GM19043 (cell line): ENCODE measurements at regions not wholly inside any gene's neighbourhood (a gene's known extent, or its start where the extent isn't known, plus 50 kb on each side); places are given as distances from the start of the nearest gene placed in this dataset.
"Not testable (repeated sequence)": the region's sequence is repeated elsewhere in the genome, so short reads cannot be mapped to it uniquely, and the experiment has no call there.

Experiments
- ATAC-seq: cut with Tn5 transposase; IDR thresholded peaks from one replicate; pipeline ENCODE4 v1.9.1; 2021; ENCODE audit warnings: low read depth; ENCODE audit not compliant: unreplicated experiment

GRCh38 chr6:133099573-133099972 lies 141.6 kb upstream of the EYA4 start:
- ATAC-seq, result no peak

GRCh38 chr6:133100865-133101264 lies 140.3 kb upstream of the EYA4 start:
- ATAC-seq, result no peak

- ATAC-seq, result no peak
Observed at GRCh38 chr6:133101790-133102189, 139.4 kb upstream of the EYA4 start.

GRCh38 chr6:133106934-133107333 lies 134.2 kb upstream of the EYA4 start:
- no peak for ATAC-seq

- ATAC-seq, result no peak
Observed at GRCh38 chr6:133108419-133108818, 132.7 kb upstream of the EYA4 start.

GRCh38 chr6:133114973-133115372 lies 126.2 kb upstream of the EYA4 start:
- no peak for ATAC-seq

- ATAC-seq, result no peak
Observed at GRCh38 chr6:133115946-133116345, 125.2 kb upstream of the EYA4 start.

- no peak for ATAC-seq
Observed at GRCh38 chr6:133128191-133128590, 113.0 kb upstream of the EYA4 start.

- ATAC-seq, result no peak
Observed at GRCh38 chr6:133129556-133129955, 111.6 kb upstream of the EYA4 start.

- no peak for ATAC-seq
Observed at GRCh38 chr6:133130863-133131262, 110.3 kb upstream of the EYA4 start.

GRCh38 chr6:133131621-133132465 lies 109.3 kb upstream of the EYA4 start:
- ATAC-seq, result no peak

GRCh38 chr6:133132466-133132971 lies 108.6 kb upstream of the EYA4 start:
- ATAC-seq, result no peak

- ATAC-seq, result no peak
Observed at GRCh38 chr6:133136177-133136880, 104.8 kb upstream of the EYA4 start.

GRCh38 chr6:133147470-133148184 lies 93.5 kb upstream of the EYA4 start:
- ATAC-seq, result not testable (repeated sequence)

GRCh38 chr6:133156689-133157088 lies 84.5 kb upstream of the EYA4 start:
- no peak for ATAC-seq

- no peak for ATAC-seq
Observed at GRCh38 chr6:133157995-133158394, 83.2 kb upstream of the EYA4 start.

GRCh38 chr6:133159255-133159795 lies 81.8 kb upstream of the EYA4 start:
- no peak for ATAC-seq

- no peak for ATAC-seq
Observed at GRCh38 chr6:133160536-133160935, 80.6 kb upstream of the EYA4 start.

- ATAC-seq, result no peak
Observed at GRCh38 chr6:133165235-133165634, 75.9 kb upstream of the EYA4 start.

GRCh38 chr6:133166766-133167165 lies 74.4 kb upstream of the EYA4 start:
- no peak for ATAC-seq

GRCh38 chr6:133169901-133170300 lies 71.3 kb upstream of the EYA4 start:
- no peak for ATAC-seq
